Endodermal cell (in vitro differentiated cells): ENCODE measurements at regions not wholly inside any gene's neighbourhood (a gene's known extent, or its start where the extent isn't known, plus 50 kb on each side); places are given as distances from the start of the nearest gene placed in this dataset.
"Not testable (repeated sequence)": the region's sequence is repeated elsewhere in the genome, so short reads cannot be mapped to it uniquely, and the experiment has no call there.

ENCODE experiments used
- DNase-seq: peaks from one replicate; pipeline ENCODE4 v3.0.0-alpha.2; 2017
- H3K27ac ChIP-seq: 2 replicates; pipeline ENCODE4 v1.5.1; 2013; ENCODE audit warnings: mild to moderate bottlenecking, low read depth, low read length, moderate library complexity
- H3K27me3 ChIP-seq: 2 replicates; pipeline ENCODE4 v1.6.1; 2013; ENCODE audit warnings: mild to moderate bottlenecking, low read length, moderate library complexity; ENCODE audit not compliant: insufficient read depth, control insufficient read depth, poor library complexity, severe bottlenecking
- H3K36me3 ChIP-seq: 2 replicates; pipeline ENCODE4 v1.7.0; 2013; ENCODE audit warnings: mild to moderate bottlenecking, low read length, moderate library complexity; ENCODE audit not compliant: control insufficient read depth, insufficient read depth
- H3K4me1 ChIP-seq: one replicate; pipeline ENCODE4 v1.7.0; 2013; ENCODE audit warnings: low read length; ENCODE audit not compliant: control insufficient read depth, insufficient read depth
- H3K4me3 ChIP-seq: 2 replicates; pipeline ENCODE4 v1.5.1; 2013; ENCODE audit warnings: mild to moderate bottlenecking, low read length, moderate library complexity
- H3K9ac ChIP-seq: 2 replicates; pipeline ENCODE4 v1.6.1; 2013; ENCODE audit warnings: mild to moderate bottlenecking, low read length, moderate library complexity; ENCODE audit not compliant: poor library complexity, severe bottlenecking; ENCODE audit errors: extremely low read depth
- H3K9me3 ChIP-seq: 2 replicates; pipeline ENCODE4 v1.6.1; 2013; ENCODE audit warnings: mild to moderate bottlenecking, low read length, moderate library complexity; ENCODE audit not compliant: control insufficient read depth
- H3K27ac Mint-ChIP-seq: 2 replicates; pipeline ENCODE4 v1.8.0; 2020; ENCODE audit warnings: mixed read lengths
- H3K27me3 Mint-ChIP-seq: 2 replicates; pipeline ENCODE4 v1.8.0; 2021; ENCODE audit warnings: mild to moderate bottlenecking, mixed read lengths; ENCODE audit not compliant: insufficient read depth
- H3K36me3 Mint-ChIP-seq: 2 replicates; pipeline ENCODE4 v1.8.0; 2020; ENCODE audit warnings: low read depth, mixed read lengths
- H3K4me1 Mint-ChIP-seq: 2 replicates; pipeline ENCODE4 v1.8.0; 2020; ENCODE audit warnings: mixed read lengths
- H3K4me3 Mint-ChIP-seq: 2 replicates; pipeline ENCODE4 v1.8.0; 2020; ENCODE audit warnings: mild to moderate bottlenecking, moderate library complexity, mixed read lengths
- H3K9me3 Mint-ChIP-seq: 2 replicates; pipeline ENCODE4 v1.8.0; 2020; ENCODE audit warnings: mild to moderate bottlenecking, mixed read lengths
- WGBS, 2 experiments: methylation state at CpG; one replicate each; pipeline versions ENCODE4 v1.1.5 to v1.1.7; 2013; ENCODE audit warnings: missing lambda C conversion rate in 2 of 2, mixed read lengths in 1 of 2; ENCODE audit not compliant: insufficient coverage in 1 of 2, insufficient read length in 1 of 2; 5-methylcytosine and 5-hydroxymethylcytosine counted together
- TF ChIP-seq, protein P1 (sequence below): fragments of 200-600 bp; sonication (generic); conservative IDR thresholded peaks from 2 replicates; pipeline ENCODE4 v1.5.0; 2021; ENCODE audit warnings: antibody characterized with exemption, mild to moderate bottlenecking

- Histone ChIP-seq H3K9ac (no peak overlapping the region), H3K9me3 (peaks cover 9% of the 10 kb centered on the region), H3K4me3 (no peak overlapping the region), H3K4me1 (no peaks in the 10 kb centered on the region), H3K27ac (no peak overlapping the region), H3K36me3 (no peaks in the 10 kb centered on the region), H3K27me3 (no peaks in the 10 kb centered on the region)
- no peak overlapping the region for H3K27ac Mint-ChIP-seq
- H3K4me1 Mint-ChIP-seq, result no peaks in the 10 kb centered on the region
- TF ChIP-seq, protein P1, sequence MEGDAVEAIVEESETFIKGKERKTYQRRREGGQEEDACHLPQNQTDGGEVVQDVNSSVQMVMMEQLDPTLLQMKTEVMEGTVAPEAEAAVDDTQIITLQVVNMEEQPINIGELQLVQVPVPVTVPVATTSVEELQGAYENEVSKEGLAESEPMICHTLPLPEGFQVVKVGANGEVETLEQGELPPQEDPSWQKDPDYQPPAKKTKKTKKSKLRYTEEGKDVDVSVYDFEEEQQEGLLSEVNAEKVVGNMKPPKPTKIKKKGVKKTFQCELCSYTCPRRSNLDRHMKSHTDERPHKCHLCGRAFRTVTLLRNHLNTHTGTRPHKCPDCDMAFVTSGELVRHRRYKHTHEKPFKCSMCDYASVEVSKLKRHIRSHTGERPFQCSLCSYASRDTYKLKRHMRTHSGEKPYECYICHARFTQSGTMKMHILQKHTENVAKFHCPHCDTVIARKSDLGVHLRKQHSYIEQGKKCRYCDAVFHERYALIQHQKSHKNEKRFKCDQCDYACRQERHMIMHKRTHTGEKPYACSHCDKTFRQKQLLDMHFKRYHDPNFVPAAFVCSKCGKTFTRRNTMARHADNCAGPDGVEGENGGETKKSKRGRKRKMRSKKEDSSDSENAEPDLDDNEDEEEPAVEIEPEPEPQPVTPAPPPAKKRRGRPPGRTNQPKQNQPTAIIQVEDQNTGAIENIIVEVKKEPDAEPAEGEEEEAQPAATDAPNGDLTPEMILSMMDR, result no peak
- no peak overlapping the region for H3K4me3 Mint-ChIP-seq
- WGBS, 2 experiments, result 86% methylated on average over 3 of the region's 3 CpGs; no CpG with 5 or more reads in 1 of the 2 experiments
- no peaks in the 10 kb centered on the region for H3K27me3 Mint-ChIP-seq
- no peak for DNase-seq
- no peaks in the 10 kb centered on the region for H3K36me3 Mint-ChIP-seq
- H3K9me3 Mint-ChIP-seq, result peaks cover 19% of the 10 kb centered on the region
Observed at GRCh38 chr4:146051728-146052391, 113.2 kb upstream of the ZNF827 start.

DNA sequence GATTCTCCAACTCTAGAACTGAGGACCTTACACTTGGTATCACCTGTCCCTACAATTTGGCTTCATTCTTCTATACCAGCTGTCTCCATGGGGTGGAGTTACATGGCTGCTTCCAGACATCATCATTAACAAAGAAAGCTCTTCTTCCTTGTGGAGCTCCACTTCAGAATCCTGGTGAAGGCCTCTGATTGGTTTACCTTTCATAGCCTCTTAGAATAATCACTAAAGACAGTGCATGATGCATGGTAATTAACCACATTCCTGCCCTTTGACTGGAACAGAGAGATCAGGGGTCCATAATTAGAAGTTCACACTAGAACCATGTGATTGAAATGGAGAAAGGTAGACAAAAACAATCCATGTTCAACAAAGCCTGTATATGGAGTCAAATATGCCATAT is 112.6 kb upstream of the ZNF827 start:
- Histone ChIP-seq H3K4me3 (no peak overlapping the region), H3K9ac (no peak overlapping the region), H3K27me3 (no peaks in the 10 kb centered on the region), H3K36me3 (no peaks in the 10 kb centered on the region), H3K27ac (no peak overlapping the region), H3K4me1 (no peaks in the 10 kb centered on the region), H3K9me3 (peaks cover 9% of the 10 kb centered on the region)
- H3K4me1 Mint-ChIP-seq, result no peaks in the 10 kb centered on the region
- H3K27me3 Mint-ChIP-seq, result no peaks in the 10 kb centered on the region
- H3K4me3 Mint-ChIP-seq, result no peak overlapping the region
- no peak overlapping the region for H3K27ac Mint-ChIP-seq
- no peak for DNase-seq
- no peaks in the 10 kb centered on the region for H3K36me3 Mint-ChIP-seq
- TF ChIP-seq, protein P1, result no peak
- H3K9me3 Mint-ChIP-seq, result peaks cover 22% of the 10 kb centered on the region

GRCh38 chr4:146049802-146050201 is 111.2 kb upstream of the ZNF827 start:
- H3K4me1 ChIP-seq, result no peaks in the 10 kb centered on the region
- no peak overlapping the region for H3K4me3 ChIP-seq
- H3K36me3 ChIP-seq, result no peaks in the 10 kb centered on the region
- Mint-ChIP-seq H3K36me3 (no peaks in the 10 kb centered on the region), H3K27me3 (no peaks in the 10 kb centered on the region), H3K4me3 (no peak overlapping the region), H3K9me3 (peaks cover 22% of the 10 kb centered on the region), H3K4me1 (no peaks in the 10 kb centered on the region), H3K27ac (no peak overlapping the region)
- no peak overlapping the region for H3K27ac ChIP-seq
- no peak overlapping the region for H3K9ac ChIP-seq
- no peak for DNase-seq
- H3K9me3 ChIP-seq, result peaks cover 9% of the 10 kb centered on the region
- no peaks in the 10 kb centered on the region for H3K27me3 ChIP-seq
- TF ChIP-seq, protein P1, result no peak
- WGBS, 2 experiments, result 93 to 100% methylated on average over 1 to 4 of the region's 4 CpGs

GRCh38 chr4:146047768-146048167 is 109.1 kb upstream of the ZNF827 start:
- 90 to 96% methylated on average over 4 to 8 of the region's 8 CpGs for WGBS, 2 experiments
- not testable (repeated sequence) for H3K36me3 Mint-ChIP-seq, H3K9me3 ChIP-seq

More at GRCh38 chr4:146047768-146048167, 109.1 kb upstream of the ZNF827 start:
- H3K27ac Mint-ChIP-seq, H3K4me1 ChIP-seq, H3K4me3 Mint-ChIP-seq, H3K27ac ChIP-seq, H3K36me3 ChIP-seq, H3K9ac ChIP-seq, H3K27me3 ChIP-seq, H3K4me3 ChIP-seq, H3K27me3 Mint-ChIP-seq, H3K4me1 Mint-ChIP-seq, DNase-seq: not testable (repeated sequence)
- peaks cover 34% of the 10 kb centered on the region for H3K9me3 Mint-ChIP-seq
